ENCODE measurements at regions not wholly inside any gene's neighbourhood (a gene's known extent, or its start where the extent isn't known, plus 50 kb on each side); places are given as distances from the start of the nearest gene placed in this dataset.

GRCh38 chr5:3484836-3485235 is 110.8 kb upstream of the IRX1 start:
- TF ChIP-seq CTCF (IDR thresholded peaks at IDR 0.05): no peak

DNA sequence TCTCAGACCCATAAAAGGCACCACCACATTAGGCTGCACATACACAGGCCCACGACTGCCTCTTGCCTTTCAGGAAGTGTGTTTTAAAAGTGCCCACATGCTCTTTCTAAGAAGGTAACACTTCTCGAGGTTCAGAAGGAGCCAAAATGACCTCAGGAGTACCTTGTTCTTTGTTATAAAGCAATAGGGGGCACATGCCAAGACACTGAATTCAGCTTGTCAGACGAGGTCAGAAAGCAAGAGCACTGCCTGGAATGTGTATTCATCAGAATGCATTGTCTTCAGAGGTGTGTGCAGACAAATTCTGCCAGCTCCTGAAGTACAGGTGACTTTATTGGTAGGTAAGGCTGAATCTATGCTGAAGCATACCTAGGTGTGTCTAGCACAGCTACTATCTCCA is 114.5 kb upstream of the IRX1 start:
- TF ChIP-seq CTCF (IDR thresholded peaks at IDR 0.05): no peak

GRCh38 chr5:3475674-3476073 is 120.0 kb upstream of the IRX1 start:
- no peak for TF ChIP-seq CTCF (IDR thresholded peaks at IDR 0.05)

- no peak for TF ChIP-seq CTCF (IDR thresholded peaks at IDR 0.05)
Measured at GRCh38 chr5:3466392-3466791, 129.2 kb upstream of the IRX1 start.

GRCh38 chr5:3460416-3460815 is 135.2 kb upstream of the IRX1 start:
- no peak for TF ChIP-seq CTCF (IDR thresholded peaks at IDR 0.05)

- no peak for TF ChIP-seq CTCF (IDR thresholded peaks at IDR 0.05)
Measured at GRCh38 chr5:3456121-3456681, 139.4 kb upstream of the IRX1 start.

- TF ChIP-seq CTCF (IDR thresholded peaks at IDR 0.05): no peak
Measured at GRCh38 chr5:3452622-3453021, 143.0 kb upstream of the IRX1 start.

DNA sequence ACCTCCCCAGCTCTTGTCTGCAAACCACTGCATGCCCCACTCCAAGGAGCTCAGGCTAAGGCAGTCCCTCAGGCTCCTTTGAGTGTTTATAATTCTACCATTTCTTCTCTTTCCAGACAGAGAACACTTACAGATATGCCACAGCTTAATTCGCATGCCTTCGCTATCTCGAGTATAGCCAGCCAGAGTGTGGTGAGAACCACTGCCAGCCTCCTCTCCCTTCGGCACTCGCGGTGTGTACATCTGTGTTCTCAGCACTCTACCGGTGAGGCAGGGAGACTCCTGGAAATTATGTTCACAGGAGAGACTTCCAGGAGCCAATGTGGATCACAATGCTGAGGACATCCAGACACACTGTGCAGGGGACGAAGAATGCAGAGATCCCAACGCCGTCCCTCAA is 143.7 kb upstream of the IRX1 start:
- TF ChIP-seq CTCF (IDR thresholded peaks at IDR 0.05): no peak

Data from LNCAP (cell line).